ENCODE measurements at regions not wholly inside any gene's neighbourhood (a gene's known extent, or its start where the extent isn't known, plus 50 kb on each side); places are given as distances from the start of the nearest gene placed in this dataset.

GRCh38 chr15:95760508-95760907 is 570.0 kb upstream of the NR2F2 start:
- no peaks in the 10 kb centered on the region for H3K27me3 ChIP-seq
- TF ChIP-seq POLR2A (IDR thresholded peaks at IDR 0.05) (no peak), CTCF (IDR thresholded peaks at IDR 0.05) (no peak), POLR2AphosphoS5 (IDR thresholded peaks at IDR 0.05) (no peak), EP300 (IDR thresholded peaks at IDR 0.05) (no peak)
- WGBS = 65% methylated on average over 5 of the region's 5 CpGs
- no peaks in the 10 kb centered on the region for H3K4me1 ChIP-seq
- H3K4me3 ChIP-seq = no peak overlapping the region
- H3K9me3 ChIP-seq = no peaks in the 10 kb centered on the region
- DNase-seq (ENCODE audit: low spot score in 2 of 2) = no peak
- H3K36me3 ChIP-seq = no peaks in the 10 kb centered on the region
- H3K27ac ChIP-seq = no peak overlapping the region

- no peak overlapping the region for H3K4me3 ChIP-seq
- H3K36me3 ChIP-seq = no peaks in the 10 kb centered on the region
- H3K4me1 ChIP-seq = no peaks in the 10 kb centered on the region
- no peak for DNase-seq (ENCODE audit: low spot score in 2 of 2)
- WGBS = 61% methylated on average over 9 of the region's 9 CpGs
- H3K27me3 ChIP-seq = no peaks in the 10 kb centered on the region
- H3K27ac ChIP-seq = no peak overlapping the region
- no peak for TF ChIP-seq POLR2AphosphoS5 (IDR thresholded peaks at IDR 0.05)
- TF ChIP-seq CTCF (IDR thresholded peaks at IDR 0.05) = no peak
- no peak for TF ChIP-seq EP300 (IDR thresholded peaks at IDR 0.05)
- no peak for TF ChIP-seq POLR2A (IDR thresholded peaks at IDR 0.05)
- no peaks in the 10 kb centered on the region for H3K9me3 ChIP-seq
These were observed 568.9 kb upstream of the NR2F2 start for GRCh38 chr15:95761501-95762165.

GRCh38 chr15:95763426-95763825 is 567.1 kb upstream of the NR2F2 start:
- no peak for DNase-seq (ENCODE audit: low spot score in 2 of 2)
- Histone ChIP-seq H3K4me1 (no peaks in the 10 kb centered on the region), H3K27me3 (no peaks in the 10 kb centered on the region), H3K36me3 (no peaks in the 10 kb centered on the region), H3K27ac (no peak overlapping the region), H3K9me3 (no peaks in the 10 kb centered on the region), H3K4me3 (no peak overlapping the region)
- 78% methylated on average over 4 of the region's 4 CpGs for WGBS
- TF ChIP-seq CTCF (IDR thresholded peaks at IDR 0.05) (no peak), EP300 (IDR thresholded peaks at IDR 0.05) (no peak)

- no peak for DNase-seq (ENCODE audit: low spot score in 2 of 2)
- H3K27me3 ChIP-seq = no peaks in the 10 kb centered on the region
- H3K36me3 ChIP-seq = no peaks in the 10 kb centered on the region
- no peak overlapping the region for H3K4me3 ChIP-seq
- H3K4me1 ChIP-seq = no peaks in the 10 kb centered on the region
- H3K9me3 ChIP-seq = no peaks in the 10 kb centered on the region
- TF ChIP-seq CTCF (IDR thresholded peaks at IDR 0.05) (no peak), POLR2A (IDR thresholded peaks at IDR 0.05) (no peak), POLR2AphosphoS5 (IDR thresholded peaks at IDR 0.05) (no peak), EP300 (IDR thresholded peaks at IDR 0.05) (no peak)
- 71% methylated on average over 2 of the region's 2 CpGs for WGBS
- no peak overlapping the region for H3K27ac ChIP-seq
These were observed 565.3 kb upstream of the NR2F2 start for GRCh38 chr15:95765161-95765560.

- no peak overlapping the region for H3K27ac ChIP-seq
- no peaks in the 10 kb centered on the region for H3K4me1 ChIP-seq
- no peak for DNase-seq (ENCODE audit: low spot score in 2 of 2)
- H3K36me3 ChIP-seq = no peaks in the 10 kb centered on the region
- no peaks in the 10 kb centered on the region for H3K27me3 ChIP-seq
- H3K4me3 ChIP-seq = no peak overlapping the region
- TF ChIP-seq POLR2AphosphoS5 (IDR thresholded peaks at IDR 0.05) (no peak), EP300 (IDR thresholded peaks at IDR 0.05) (no peak), CTCF (IDR thresholded peaks at IDR 0.05) (no peak), POLR2A (IDR thresholded peaks at IDR 0.05) (no peak)
- H3K9me3 ChIP-seq = no peaks in the 10 kb centered on the region
These were observed 560.3 kb upstream of the NR2F2 start for GRCh38 chr15:95770196-95770595.

All from suprapubic skin (tissue), 4 donors.